ENCODE measurements at regions not wholly inside any gene's neighbourhood (a gene's known extent, or its start where the extent isn't known, plus 50 kb on each side); places are given as distances from the start of the nearest gene placed in this dataset.

DNA sequence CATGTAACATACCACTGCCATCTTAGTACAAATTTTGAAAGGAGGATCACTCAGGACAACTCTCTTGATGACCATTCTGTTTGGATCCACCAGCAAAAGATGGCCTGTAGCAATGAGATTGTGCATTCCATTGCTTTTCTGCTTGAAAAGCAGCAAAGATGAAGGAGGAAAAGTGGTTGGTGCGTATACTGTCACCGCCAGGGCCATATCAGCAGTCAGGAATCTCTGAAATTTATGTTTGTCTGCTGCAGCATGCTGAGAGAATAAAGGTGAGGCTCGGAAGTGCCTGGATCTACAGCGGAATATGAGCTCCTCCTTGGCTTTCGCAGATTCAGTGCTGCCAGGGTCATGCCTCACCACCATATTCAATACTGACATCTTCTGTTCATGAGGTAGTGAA lies 144.4 kb downstream of the GPBP1 start:
- Histone ChIP-seq H3K9me3 (ENCODE audit: low read depth) (no peaks in the 10 kb centered on the region), H3F3A (ENCODE audit: insufficient read depth) (no peaks in the 10 kb centered on the region), H4K20me1 (ENCODE audit: insufficient read depth) (no peaks in the 10 kb centered on the region), H3K4me1 (ENCODE audit: insufficient read depth) (peaks cover 6% of the 10 kb centered on the region; the same call in 1 of the 2 replicates), H3K4me2 (ENCODE audit: unreplicated experiment) (no peak overlapping the region), H3K27ac (no peak overlapping the region), H3K9ac (no peak overlapping the region), H3K9me2 (ENCODE audit: insufficient read depth) (no peaks in the 10 kb centered on the region), H2AFZ (no peak overlapping the region), H3K4me3 (no peak overlapping the region), H3K27me3 (replicated peaks; ENCODE audit: insufficient read depth) (no peaks in the 10 kb centered on the region), H3K36me3 (ENCODE audit: low read depth) (no peaks in the 10 kb centered on the region), H3K79me2 (ENCODE audit: insufficient read depth) (no peaks in the 10 kb centered on the region)
- TF ChIP-seq EZH2phosphoT487 (IDR thresholded peaks at IDR 0.05; ENCODE audit: insufficient read depth, low read depth) (no peak), EZH2 (IDR thresholded peaks at IDR 0.05; ENCODE audit: insufficient read depth, poor library complexity, severe bottlenecking) (no peak)
- no peak for DNase-seq
- 86 to 96% methylated on average over 5 of the region's 5 CpGs for WGBS, 2 experiments (ENCODE audit: low coverage in 1 of 2, low lambda C conversion rate in 2 of 2, missing lambda C conversion rate in 2 of 2)
- in situ Hi-C loops (cut with MboI) = loop anchor here (25.0 kb wide), 1 partner anchor 569 kb away; no protein-coding TSS in a partner anchor

DNA sequence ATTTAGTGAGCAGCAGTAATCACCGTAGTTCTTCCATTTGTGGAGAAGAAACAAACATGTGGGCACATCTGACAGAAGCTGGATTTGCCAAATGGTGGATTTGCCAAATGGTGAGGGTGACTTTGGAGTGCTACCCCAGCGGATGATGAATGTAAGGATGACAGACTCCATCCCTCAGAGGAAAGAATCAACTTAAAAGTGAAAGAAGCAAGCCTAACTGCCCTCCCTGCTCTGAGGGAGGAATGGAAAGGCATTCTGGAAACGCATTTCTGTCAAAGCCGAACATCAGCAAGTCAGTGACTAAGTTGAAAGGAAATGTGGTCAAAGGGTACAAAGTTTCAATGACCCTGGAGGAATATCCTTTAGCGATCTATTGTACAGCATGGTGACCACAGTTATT lies 143.5 kb downstream of the GPBP1 start:
- Histone ChIP-seq H3K27ac (no peak overlapping the region), H2AFZ (no peak overlapping the region), H3K4me3 (no peak overlapping the region), H4K20me1 (ENCODE audit: insufficient read depth) (no peaks in the 10 kb centered on the region), H3K9ac (no peak overlapping the region), H3K27me3 (replicated peaks; ENCODE audit: insufficient read depth) (no peaks in the 10 kb centered on the region), H3K9me3 (ENCODE audit: low read depth) (no peaks in the 10 kb centered on the region), H3K4me2 (ENCODE audit: unreplicated experiment) (no peak overlapping the region), H3K9me2 (ENCODE audit: insufficient read depth) (no peaks in the 10 kb centered on the region), H3K4me1 (ENCODE audit: insufficient read depth) (peaks cover 6% of the 10 kb centered on the region; the same call in 1 of the 2 replicates), H3K79me2 (ENCODE audit: insufficient read depth) (no peaks in the 10 kb centered on the region), H3F3A (ENCODE audit: insufficient read depth) (no peaks in the 10 kb centered on the region), H3K36me3 (ENCODE audit: low read depth) (no peaks in the 10 kb centered on the region)
- 82 to 83% methylated on average over 5 of the region's 5 CpGs for WGBS, 2 experiments (ENCODE audit: low coverage in 1 of 2, low lambda C conversion rate in 2 of 2, missing lambda C conversion rate in 2 of 2)
- TF ChIP-seq EZH2phosphoT487 (IDR thresholded peaks at IDR 0.05; ENCODE audit: insufficient read depth, low read depth) (no peak), EZH2 (IDR thresholded peaks at IDR 0.05; ENCODE audit: insufficient read depth, poor library complexity, severe bottlenecking) (no peak)
- in situ Hi-C loops (cut with MboI) = loop anchor here (25.0 kb wide), 1 partner anchor 570 kb away; no protein-coding TSS in a partner anchor
- no peak for DNase-seq

DNA sequence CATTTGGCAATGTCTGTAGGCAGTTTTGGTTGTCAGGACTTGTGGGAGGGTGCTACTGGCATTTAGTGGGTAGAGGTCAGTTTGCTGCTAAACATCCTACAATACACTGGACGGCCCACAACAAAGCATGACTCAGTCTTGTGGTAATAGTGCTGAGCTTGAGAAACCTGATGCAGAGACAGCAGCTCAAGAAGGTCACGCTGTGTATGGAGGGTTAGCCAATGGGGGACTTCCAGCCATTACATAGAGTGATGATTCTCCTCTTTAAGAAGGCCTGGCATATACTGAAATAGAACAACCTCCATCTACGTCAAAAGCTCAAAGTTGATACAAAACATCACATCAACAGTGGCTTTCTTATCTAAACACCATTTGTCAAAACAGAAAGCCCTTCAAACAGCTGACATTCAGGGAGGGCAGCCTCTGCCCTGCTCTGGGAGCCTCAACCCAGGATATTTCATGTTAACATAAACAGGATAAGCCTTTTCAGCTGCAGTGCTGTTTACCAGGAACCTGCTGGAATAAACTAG lies 143.0 kb downstream of the GPBP1 start:
- 24 to 26% methylated on average over 3 of the region's 3 CpGs for WGBS, 2 experiments (ENCODE audit: low coverage in 1 of 2, low lambda C conversion rate in 2 of 2, missing lambda C conversion rate in 2 of 2)
- H3K27me3 ChIP-seq (replicated peaks; ENCODE audit: insufficient read depth) = no peaks in the 10 kb centered on the region
- no peaks in the 10 kb centered on the region for H3K79me2 ChIP-seq (ENCODE audit: insufficient read depth)
- no peaks in the 10 kb centered on the region for H3K9me2 ChIP-seq (ENCODE audit: insufficient read depth)
- peaks cover 5% of the 10 kb centered on the region; the same call in 1 of the 2 replicates for H3F3A ChIP-seq (ENCODE audit: insufficient read depth)
- no peaks in the 10 kb centered on the region for H4K20me1 ChIP-seq (ENCODE audit: insufficient read depth)
- H3K36me3 ChIP-seq (ENCODE audit: low read depth) = no peaks in the 10 kb centered on the region
- in situ Hi-C loops (cut with MboI) = loop anchor here (25.0 kb wide), 1 partner anchor 570 kb away; no protein-coding TSS in a partner anchor
- peaks cover 8% of the 10 kb centered on the region for H3K4me1 ChIP-seq (ENCODE audit: insufficient read depth)
- H3K4me2 ChIP-seq (ENCODE audit: unreplicated experiment) = no peak overlapping the region
- no peak overlapping the region for H3K27ac ChIP-seq
- no peak overlapping the region for H3K9ac ChIP-seq
- peak; percentile 81; the same call in 1 of the 2 replicates for TF ChIP-seq EZH2phosphoT487 (IDR thresholded peaks at IDR 0.05; ENCODE audit: insufficient read depth, low read depth)
- no peak for TF ChIP-seq EZH2 (IDR thresholded peaks at IDR 0.05; ENCODE audit: insufficient read depth, poor library complexity, severe bottlenecking)
- H2AFZ ChIP-seq = no peak overlapping the region
- no peaks in the 10 kb centered on the region for H3K9me3 ChIP-seq (ENCODE audit: low read depth)
- H3K4me3 ChIP-seq = no peak overlapping the region
- DNase-seq = peak; percentile 88

DNA sequence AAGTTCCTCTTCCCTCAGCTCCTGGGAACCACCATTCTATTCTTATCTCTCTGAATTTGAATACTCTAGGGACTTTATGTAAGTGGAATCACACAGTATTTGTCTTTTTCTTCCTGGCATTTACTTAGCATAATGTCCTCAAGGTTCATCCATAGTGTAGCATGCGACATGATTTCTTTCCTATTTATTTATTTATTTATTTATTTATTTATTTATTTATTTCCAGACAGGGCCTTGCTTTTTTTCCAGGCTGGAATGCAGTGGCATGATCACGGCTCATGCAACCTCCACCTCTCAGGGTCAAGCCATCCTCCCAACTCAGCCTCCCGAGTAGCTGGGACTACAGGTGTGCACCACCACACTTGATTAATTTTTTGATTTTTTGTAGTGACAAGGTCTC lies 142.1 kb downstream of the GPBP1 start:
- WGBS, 2 experiments (ENCODE audit: low coverage in 1 of 2, low lambda C conversion rate in 2 of 2, missing lambda C conversion rate in 2 of 2) = 54 to 59% methylated on average over 3 of the region's 3 CpGs
- H3K9me3 ChIP-seq (ENCODE audit: low read depth) = no peaks in the 10 kb centered on the region
- H3K4me2 ChIP-seq (ENCODE audit: unreplicated experiment) = no peak overlapping the region
- no peaks in the 10 kb centered on the region for H3K27me3 ChIP-seq (replicated peaks; ENCODE audit: insufficient read depth)
- H3F3A ChIP-seq (ENCODE audit: insufficient read depth) = peaks cover 6% of the 10 kb centered on the region; the same call in 1 of the 2 replicates
- in situ Hi-C loops (cut with MboI) = loop anchor here (25.0 kb wide), 1 partner anchor 571 kb away; no protein-coding TSS in a partner anchor
- DNase-seq = no peak
- no peak overlapping the region for H3K27ac ChIP-seq
- H3K9ac ChIP-seq = no peak overlapping the region
- H3K79me2 ChIP-seq (ENCODE audit: insufficient read depth) = no peaks in the 10 kb centered on the region
- H3K4me1 ChIP-seq (ENCODE audit: insufficient read depth) = peaks cover 16% of the 10 kb centered on the region
- no peak overlapping the region for H2AFZ ChIP-seq
- TF ChIP-seq EZH2phosphoT487 (IDR thresholded peaks at IDR 0.05; ENCODE audit: insufficient read depth, low read depth) = no peak
- no peak for TF ChIP-seq EZH2 (IDR thresholded peaks at IDR 0.05; ENCODE audit: insufficient read depth, poor library complexity, severe bottlenecking)
- no peaks in the 10 kb centered on the region for H4K20me1 ChIP-seq (ENCODE audit: insufficient read depth)
- no peak overlapping the region for H3K4me3 ChIP-seq
- no peaks in the 10 kb centered on the region for H3K9me2 ChIP-seq (ENCODE audit: insufficient read depth)
- H3K36me3 ChIP-seq (ENCODE audit: low read depth) = no peaks in the 10 kb centered on the region

All from GM23248 (cell line).